RWPE2 (cell line): ENCODE measurements at regions not wholly inside any gene's neighbourhood (a gene's known extent, or its start where the extent isn't known, plus 50 kb on each side); places are given as distances from the start of the nearest gene placed in this dataset.
"Not testable (repeated sequence)": the region's sequence is repeated elsewhere in the genome, so short reads cannot be mapped to it uniquely, and the experiment has no call there.

ENCODE experiments used
- ATAC-seq: fragments of 200-7000 bp; cut with Tn5 transposase; 3 replicates; pipeline ENCODE4 v1.9.1; 2021; ENCODE audit warnings: low read depth
- DNase-seq: peaks from one replicate; pipeline ENCODE4 v3.0.0-alpha.2; 2020; ENCODE audit warnings: low spot score
- H3K27ac ChIP-seq: fragments of 450-650 bp; 2 replicates; pipeline ENCODE4 v1.5.1; 2017; ENCODE audit warnings: mild to moderate bottlenecking; ENCODE audit not compliant: poor library complexity, severe bottlenecking
- H3K27me3 ChIP-seq: fragments of 250-450 bp; sonication (Bioruptor Pico); 2 replicates; pipeline ENCODE4 v1.5.1; 2021; ENCODE audit warnings: mild to moderate bottlenecking, moderate library complexity; ENCODE audit not compliant: insufficient read depth, poor library complexity, severe bottlenecking
- H3K36me3 ChIP-seq: fragments of 250-450 bp; sonication (Bioruptor Pico); 2 replicates; pipeline ENCODE4 v1.5.1; 2020; ENCODE audit warnings: low read depth, mild to moderate bottlenecking, moderate library complexity
- H3K4me1 ChIP-seq: fragments of 250-450 bp; sonication (Bioruptor Pico); 2 replicates; pipeline ENCODE4 v1.5.1; 2021; ENCODE audit warnings: mild to moderate bottlenecking, moderate library complexity; ENCODE audit not compliant: insufficient read depth, poor library complexity, severe bottlenecking
- H3K4me3 ChIP-seq: fragments of 250-450 bp; sonication (Bioruptor Pico); 2 replicates; pipeline ENCODE4 v1.5.1; 2021; ENCODE audit warnings: mild to moderate bottlenecking, moderate library complexity; ENCODE audit not compliant: severe bottlenecking
- H3K9me3 ChIP-seq: fragments of 250-450 bp; sonication (Bioruptor Pico); 2 replicates; pipeline ENCODE4 v1.5.1; 2021; ENCODE audit warnings: mild to moderate bottlenecking, moderate library complexity; ENCODE audit not compliant: severe bottlenecking
- CTCF ChIP-seq: fragments of 450-650 bp; IDR thresholded peaks from one replicate; pipeline ENCODE4 v1.5.1; 2017; ENCODE audit warnings: mild to moderate bottlenecking, moderate library complexity; ENCODE audit not compliant: poor library complexity, severe bottlenecking

GRCh38 chr5:71789746-71790145, 70.7 kb downstream of the CARTPT start:
- Histone ChIP-seq H3K27me3 (no peaks in the 10 kb centered on the region), H3K4me1 (no peaks in the 10 kb centered on the region), H3K9me3 (peaks cover 2% of the 10 kb centered on the region), H3K4me3 (no peak overlapping the region), H3K36me3 (no peaks in the 10 kb centered on the region), H3K27ac (no peak overlapping the region)
- DNase-seq, result no peak
- no peak for TF ChIP-seq CTCF
- no peak for ATAC-seq

GRCh38 chr5:71790433-71790832, 71.4 kb downstream of the CARTPT start:
- ATAC-seq, result no peak

GRCh38 chr5:71792041-71792440, 73.0 kb downstream of the CARTPT start:
- not testable (repeated sequence) for H3K27ac ChIP-seq, DNase-seq, H3K9me3 ChIP-seq, H3K27me3 ChIP-seq, H3K4me3 ChIP-seq, ATAC-seq, H3K4me1 ChIP-seq, H3K36me3 ChIP-seq

More at GRCh38 chr5:71790433-71790832, 71.4 kb downstream of the CARTPT start:
- no peak overlapping the region for H3K27ac ChIP-seq
- TF ChIP-seq CTCF, result no peak
- no peak for DNase-seq
- H3K4me3 ChIP-seq, result no peak overlapping the region
- no peaks in the 10 kb centered on the region for H3K4me1 ChIP-seq
- no peaks in the 10 kb centered on the region for H3K27me3 ChIP-seq
- no peaks in the 10 kb centered on the region for H3K36me3 ChIP-seq
- H3K9me3 ChIP-seq, result peaks cover 2% of the 10 kb centered on the region

- TF ChIP-seq CTCF, result no peak
- Histone ChIP-seq H3K4me1 (no peaks in the 10 kb centered on the region), H3K36me3 (no peaks in the 10 kb centered on the region), H3K27me3 (no peaks in the 10 kb centered on the region), H3K4me3 (no peak overlapping the region), H3K9me3 (peaks cover 2% of the 10 kb centered on the region), H3K27ac (no peak overlapping the region)
- DNase-seq (no peak), ATAC-seq (no peak)
These were observed 75.1 kb downstream of the CARTPT start for GRCh38 chr5:71794061-71794695.

GRCh38 chr5:71802673-71803072, 83.6 kb downstream of the CARTPT start:
- H3K27me3 ChIP-seq, result peaks cover 11% of the 10 kb centered on the region
- H3K4me3 ChIP-seq, result no peak overlapping the region
- H3K4me1 ChIP-seq, result no peaks in the 10 kb centered on the region
- no peaks in the 10 kb centered on the region for H3K9me3 ChIP-seq
- no peaks in the 10 kb centered on the region for H3K36me3 ChIP-seq
- DNase-seq (no peak), ATAC-seq (no peak)
- TF ChIP-seq CTCF, result no peak
- no peak overlapping the region for H3K27ac ChIP-seq
